ENCODE measurements at regions not wholly inside any gene's neighbourhood (a gene's known extent, or its start where the extent isn't known, plus 50 kb on each side); places are given as distances from the start of the nearest gene placed in this dataset.

DNA sequence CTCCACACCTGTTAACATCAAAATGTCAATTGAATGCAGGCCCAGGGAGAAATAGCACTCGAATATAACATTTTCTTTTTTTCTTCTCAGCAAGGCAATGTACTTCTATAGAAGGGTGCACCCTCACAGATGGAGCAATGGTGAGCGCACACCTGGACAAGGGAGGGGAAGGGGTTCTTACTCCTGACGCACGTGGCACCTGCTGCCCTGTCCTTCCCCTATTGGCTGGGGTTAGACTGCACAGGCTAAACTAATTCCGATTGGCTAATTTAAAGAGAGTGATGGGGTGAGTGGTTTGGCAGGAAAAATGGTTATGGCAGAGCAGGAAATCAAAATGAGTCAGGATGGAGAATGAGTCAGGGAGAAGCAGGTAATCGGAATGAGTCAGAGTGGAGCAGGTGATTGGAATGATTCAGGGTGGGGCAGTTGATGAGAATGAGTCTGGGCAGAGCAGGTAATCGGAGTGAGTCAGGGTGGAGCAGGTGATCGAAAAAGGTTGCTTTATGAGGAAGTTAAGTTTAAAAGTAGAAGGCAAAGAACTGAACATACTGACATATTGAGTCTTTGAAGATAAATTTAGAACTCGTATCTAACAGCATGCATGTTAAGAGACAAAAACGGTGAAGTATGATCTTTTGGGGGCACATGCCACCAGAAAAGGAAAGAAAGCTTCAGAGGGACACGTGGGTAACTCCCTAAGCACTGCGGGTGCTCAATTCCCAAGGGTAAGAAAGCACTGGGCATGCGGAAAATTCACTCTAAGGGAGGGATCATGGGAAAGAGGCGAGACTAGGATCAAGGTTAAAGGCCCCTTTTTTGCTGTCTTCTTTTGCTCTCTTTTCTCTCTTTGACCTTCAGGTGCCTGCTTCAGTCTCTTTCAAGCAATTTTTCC lies 72.9 kb upstream of the GALNT15 start:
- no peak for FAIRE-seq
- no peak for DNase-seq (ENCODE audit: insufficient read length, low spot score)

GRCh38 chr3:16102187-16102561 lies 72.3 kb upstream of the GALNT15 start:
- FAIRE-seq (no peak), DNase-seq (ENCODE audit: insufficient read length, low spot score) (no peak)

- DNase-seq (ENCODE audit: insufficient read length, low spot score) (no peak), FAIRE-seq (no peak)
These were observed 71.5 kb upstream of the GALNT15 start for GRCh38 chr3:16102905-16103364.

DNA sequence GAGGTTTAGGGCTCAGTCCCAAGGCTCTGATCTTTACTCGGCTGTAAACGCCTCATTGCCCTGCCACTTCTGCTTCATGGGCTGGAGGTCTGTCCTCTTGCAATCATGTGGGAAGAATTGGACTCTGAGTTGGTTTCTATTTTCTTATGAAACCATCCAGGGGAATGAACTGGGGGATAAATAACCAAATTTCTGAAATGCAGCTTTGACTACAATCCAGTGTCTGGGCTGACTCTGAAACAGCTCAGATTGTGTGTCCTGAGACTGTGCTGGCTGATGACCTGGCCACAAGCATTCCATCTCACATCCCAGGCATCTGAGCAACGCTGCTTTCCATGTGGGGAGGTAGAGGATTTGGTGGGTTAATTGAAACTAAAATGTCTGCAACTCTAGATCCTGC lies 71.0 kb upstream of the GALNT15 start:
- DNase-seq (ENCODE audit: insufficient read length, low spot score) (no peak), FAIRE-seq (no peak)

- no peak for DNase-seq (ENCODE audit: insufficient read length, low spot score)
- FAIRE-seq = no peak
These were observed 70.3 kb upstream of the GALNT15 start for GRCh38 chr3:16104156-16104555.

DNA sequence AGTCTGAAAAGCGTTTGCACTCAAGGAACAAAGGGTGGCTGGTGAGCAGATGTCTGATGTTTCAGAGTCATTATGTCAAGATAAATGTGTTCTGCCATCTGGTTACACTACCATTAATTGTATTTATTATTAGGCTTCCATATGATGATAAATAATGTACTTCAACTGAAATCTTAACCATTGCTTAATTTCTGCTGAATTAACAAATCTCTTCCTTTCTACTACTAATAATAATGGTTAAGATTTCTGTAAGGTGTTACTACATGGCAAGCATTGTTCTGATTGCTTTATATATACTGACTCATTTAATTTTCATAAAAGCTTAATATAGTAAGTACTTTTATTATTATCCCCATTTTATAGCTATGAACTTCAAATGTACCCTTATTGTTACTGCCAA lies 68.4 kb upstream of the GALNT15 start:
- FAIRE-seq (no peak), DNase-seq (ENCODE audit: insufficient read length, low spot score) (no peak)

DNA sequence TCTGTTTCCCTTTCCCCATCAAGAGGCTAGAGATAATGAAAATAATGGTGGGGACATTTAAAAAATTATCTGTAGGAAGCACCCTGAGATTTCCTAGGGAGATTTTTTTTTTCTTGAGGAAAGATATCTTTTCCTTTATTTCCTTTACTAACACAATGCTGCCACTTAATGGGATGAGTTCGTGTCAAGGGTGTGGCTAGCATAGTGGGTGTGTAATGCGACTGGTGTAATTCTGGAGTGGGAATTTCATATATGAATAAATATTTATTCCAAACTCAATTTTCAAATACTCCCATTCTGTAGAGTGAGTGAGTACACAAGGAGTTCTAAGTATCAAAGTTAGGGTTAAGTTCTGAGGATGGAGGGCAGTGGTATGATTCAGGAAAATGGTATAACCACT lies 66.1 kb upstream of the GALNT15 start:
- DNase-seq (ENCODE audit: insufficient read length, low spot score) (no peak), FAIRE-seq (no peak)

GRCh38 chr3:16109929-16110328 lies 64.6 kb upstream of the GALNT15 start:
- DNase-seq (ENCODE audit: insufficient read length, low spot score) (no peak), FAIRE-seq (no peak)

DNA sequence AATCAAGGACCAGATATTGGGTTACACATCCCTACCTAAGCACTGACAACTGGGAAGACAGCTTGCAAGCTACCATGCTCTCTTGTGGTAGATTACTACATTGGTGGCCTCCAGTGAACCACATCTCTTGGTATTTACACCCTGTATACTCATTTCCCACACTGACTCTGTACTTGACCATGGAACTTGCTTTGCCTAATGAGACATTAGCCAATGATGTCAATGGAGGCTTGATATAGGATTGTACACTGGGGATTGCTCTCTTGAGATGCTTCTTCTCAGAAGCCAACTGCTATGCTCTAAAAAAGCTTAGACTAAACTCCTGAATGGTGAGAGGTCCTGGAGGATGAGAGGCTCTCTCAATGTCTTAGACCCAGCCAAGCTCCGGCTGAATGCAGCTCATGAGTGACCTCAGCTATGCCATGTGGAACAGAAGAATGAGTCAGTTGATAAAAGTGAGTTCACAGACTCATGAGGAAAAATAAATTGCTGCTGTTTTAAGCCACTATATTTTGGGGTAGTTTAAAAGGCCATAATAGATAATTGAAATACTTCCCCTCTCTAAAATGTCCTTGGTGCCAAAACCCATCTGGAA lies 61.5 kb upstream of the GALNT15 start:
- FAIRE-seq (no peak), DNase-seq (ENCODE audit: insufficient read length, low spot score) (no peak)

DNA sequence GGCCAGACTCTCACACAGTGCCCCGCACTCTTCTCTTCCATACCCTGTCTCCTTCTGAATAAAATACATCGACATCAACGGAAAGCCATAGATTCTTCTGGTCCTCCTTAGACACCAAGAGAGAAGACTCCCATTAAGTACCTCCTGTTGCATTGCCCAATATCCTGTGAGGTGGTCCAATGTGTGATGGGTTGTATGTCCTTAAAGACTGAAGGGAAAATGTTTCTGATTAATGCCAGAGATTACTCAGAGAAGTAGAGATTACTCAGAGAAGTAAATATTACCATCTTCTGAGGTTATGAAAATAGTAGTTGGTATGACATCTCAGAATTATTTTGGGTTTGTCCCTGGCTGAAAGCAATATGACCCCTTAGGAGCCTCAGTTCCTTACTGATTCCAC lies 60.8 kb upstream of the GALNT15 start:
- no peak for FAIRE-seq

GRCh38 chr3:16114429-16114828 lies 60.1 kb upstream of the GALNT15 start:
- FAIRE-seq (no peak), DNase-seq (ENCODE audit: insufficient read length, low spot score) (no peak)

More for the DNA sequence above, 60.8 kb upstream of the GALNT15 start:
- no peak for DNase-seq (ENCODE audit: insufficient read length, low spot score)

- DNase-seq (ENCODE audit: insufficient read length, low spot score) (no peak), FAIRE-seq (no peak)
These were observed 59.5 kb upstream of the GALNT15 start for GRCh38 chr3:16114930-16115329.

DNA sequence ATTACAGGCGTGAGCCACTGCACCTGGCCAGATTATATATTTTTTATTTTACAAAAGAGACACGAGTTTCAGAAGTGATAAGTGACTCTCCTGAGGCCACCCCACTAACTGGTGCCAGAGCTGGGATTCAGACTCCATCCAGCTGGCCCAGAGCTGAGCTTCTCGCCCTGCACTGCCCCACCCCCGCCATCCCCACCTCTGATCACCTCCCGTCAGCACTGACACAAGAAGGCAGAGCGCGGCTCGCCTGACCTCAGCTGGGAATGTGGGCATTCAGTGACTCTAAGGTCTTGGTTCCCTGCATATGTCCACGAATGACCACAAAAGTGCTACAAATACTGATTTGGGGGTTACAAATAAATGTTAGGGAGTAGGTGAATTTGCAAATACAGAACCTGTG lies 56.1 kb upstream of the GALNT15 start:
- no peak for DNase-seq (ENCODE audit: insufficient read length, low spot score)
- no peak for FAIRE-seq

- FAIRE-seq (no peak), DNase-seq (ENCODE audit: insufficient read length, low spot score) (no peak)
These were observed 54.6 kb upstream of the GALNT15 start for GRCh38 chr3:16119887-16120286.

GRCh38 chr3:16121391-16121790 lies 53.1 kb upstream of the GALNT15 start:
- FAIRE-seq (no peak), DNase-seq (ENCODE audit: insufficient read length, low spot score) (no peak)

GRCh38 chr3:16122155-16122554 lies 52.3 kb upstream of the GALNT15 start:
- DNase-seq (ENCODE audit: insufficient read length, low spot score) = no peak
- no peak for FAIRE-seq

GRCh38 chr3:16122661-16123060 lies 51.8 kb upstream of the GALNT15 start:
- no peak for FAIRE-seq

DNA sequence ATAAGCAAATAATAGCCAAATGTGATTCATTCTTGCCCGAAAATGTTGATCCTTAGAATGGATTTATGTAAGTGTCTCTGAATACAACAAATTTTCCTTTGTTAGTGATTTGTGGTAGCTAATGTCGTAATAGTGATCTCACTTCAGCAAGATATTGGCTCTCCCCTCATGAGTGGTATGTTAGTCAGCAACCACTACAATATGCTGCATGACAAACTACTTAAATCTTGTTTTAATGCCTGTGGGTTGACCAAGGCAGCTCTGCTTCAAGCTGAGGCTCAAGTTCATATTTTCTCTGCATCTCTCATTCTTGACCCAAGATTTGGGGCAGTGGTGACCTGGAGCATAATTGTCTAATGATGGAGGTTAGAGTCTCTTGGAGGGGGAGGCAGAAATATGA lies 49.8 kb upstream of the GALNT15 start:
- FAIRE-seq = no peak
- no peak for DNase-seq (ENCODE audit: insufficient read length, low spot score)

More at GRCh38 chr3:16122661-16123060, 51.8 kb upstream of the GALNT15 start:
- DNase-seq (ENCODE audit: insufficient read length, low spot score) = no peak
